ENCODE measurements at regions not wholly inside any gene's neighbourhood (a gene's known extent, or its start where the extent isn't known, plus 50 kb on each side); places are given as distances from the start of the nearest gene placed in this dataset.

GRCh38 chr6:87798393-87799278 is 96.6 kb upstream of the AKIRIN2 start (continued):
- TF ChIP-seq ZKSCAN8 (CRISPR knock-in tag; IDR thresholded peaks at IDR 0.05; ENCODE audit: borderline replicate concordance) (peak; percentile 92; the same call in 1 of the 2 replicates), CREB3 (CRISPR knock-in tag; IDR thresholded peaks at IDR 0.05) (no peak), NPAS2 (CRISPR knock-in tag; IDR thresholded peaks at IDR 0.05; ENCODE audit: borderline replicate concordance) (no peak), GATAD1 (CRISPR knock-in tag; IDR thresholded peaks at IDR 0.05) (peak; percentile 54; the same call in 1 of the 2 replicates), NONO (IDR thresholded peaks at IDR 0.05) (no peak), NONO (CRISPR knock-in tag; conservative IDR thresholded peaks at IDR 0.05) (peak; percentile 87), KAT7 (CRISPR knock-in tag; IDR thresholded peaks at IDR 0.05; ENCODE audit: borderline replicate concordance) (peak; percentile 74; the same call in 1 of the 2 replicates), ARNTL (CRISPR knock-in tag; IDR thresholded peaks at IDR 0.05) (peak; percentile 85), MBD4 (IDR thresholded peaks at IDR 0.05; ENCODE audit: borderline replicate concordance, low read length) (peak; percentile 87), ZIK1 (CRISPR knock-in tag; IDR thresholded peaks at IDR 0.05; ENCODE audit: borderline replicate concordance, low read depth) (0 out of 2 replicates have a peak, but pooled peaks have one; percentile 32), ARID3A (IDR thresholded peaks at IDR 0.05; ENCODE audit: low read depth, low read length) (peak; percentile 99), SIX4 (CRISPR knock-in tag; IDR thresholded peaks at IDR 0.05) (peak; percentile 77), DRAP1 (CRISPR knock-in tag; IDR thresholded peaks at IDR 0.05) (peak; percentile 75), POGK (CRISPR knock-in tag; conservative IDR thresholded peaks at IDR 0.05) (peak; percentile 61; the same call in 1 of the 2 replicates), SMC3 (IDR thresholded peaks at IDR 0.05; ENCODE audit: low read length) (0 out of 2 replicates have a peak, but pooled peaks have one; percentile 21), ZNF598 (CRISPR knock-in tag; IDR thresholded peaks at IDR 0.05; ENCODE audit: borderline replicate concordance) (0 out of 2 replicates have a peak, but pooled peaks have one; percentile 48), KLF13 (CRISPR knock-in tag; IDR thresholded peaks at IDR 0.05) (no peak), ZNF609 (CRISPR knock-in tag; IDR thresholded peaks at IDR 0.05; ENCODE audit: borderline replicate concordance) (peak; percentile 97), XBP1 (CRISPR knock-in tag; IDR thresholded peaks at IDR 0.05) (no peak)
